Left ventricle myocardium inferior (tissue), 1 donor: ENCODE measurements at regions not wholly inside any gene's neighbourhood (a gene's known extent, or its start where the extent isn't known, plus 50 kb on each side); places are given as distances from the start of the nearest gene placed in this dataset.

Source experiments
- DNase-seq: peaks from one replicate; pipeline ENCODE4 v3.0.0-alpha.2; 2020
- H3K27ac ChIP-seq: fragments of 200-600 bp; replicated peaks from 2 replicates; pipeline ENCODE4 v1.8.0; 2021
- H3K27me3 ChIP-seq: fragments of 200-600 bp; 2 replicates; pipeline ENCODE4 v1.8.0; 2021; ENCODE audit warnings: low read depth
- H3K36me3 ChIP-seq: fragments of 200-600 bp; 2 replicates; pipeline ENCODE4 v1.8.0; 2021
- H3K4me1 ChIP-seq: fragments of 200-600 bp; 2 replicates; pipeline ENCODE4 v1.8.0; 2021
- H3K4me3 ChIP-seq: fragments of 200-600 bp; 2 replicates; pipeline ENCODE4 v1.8.0; 2021; ENCODE audit warnings: mild to moderate bottlenecking, moderate library complexity
- H3K9me3 ChIP-seq: fragments of 200-600 bp; replicated peaks from 2 replicates; pipeline ENCODE4 v1.8.0; 2021
- CTCF ChIP-seq: fragments of 200-600 bp; IDR thresholded peaks from 2 replicates; pipeline ENCODE4 v1.8.0; 2021; ENCODE audit warnings: antibody characterized with exemption, mild to moderate bottlenecking, borderline replicate concordance
- intact Hi-C: fragments of 100-400 bp; cut with micrococcal nuclease; formaldehyde crosslinking; loops from one replicate; pipeline ENCODE4 v1.11.0; 2022
- donor health status: DM: no; HTN: yes; CAD: no; lungs with severe emphysema.

GRCh38 chr5:68431186-68431585, 215.6 kb downstream of the PIK3R1 start:
- no peak overlapping the region for H3K27ac ChIP-seq
- intact Hi-C loops = no loop called here
- DNase-seq = no peak
- H3K27me3 ChIP-seq = no peaks in the 10 kb centered on the region
- H3K36me3 ChIP-seq = no peaks in the 10 kb centered on the region
- peaks cover 28% of the 10 kb centered on the region for H3K4me1 ChIP-seq
- TF ChIP-seq CTCF = no peak
- no peak overlapping the region for H3K4me3 ChIP-seq
- H3K9me3 ChIP-seq = no peaks in the 10 kb centered on the region

- no peak overlapping the region for H3K27ac ChIP-seq
- H3K4me3 ChIP-seq = no peak overlapping the region
- DNase-seq = no peak
- no peaks in the 10 kb centered on the region for H3K36me3 ChIP-seq
- H3K4me1 ChIP-seq = peaks cover 28% of the 10 kb centered on the region
- no peaks in the 10 kb centered on the region for H3K27me3 ChIP-seq
- no peak for TF ChIP-seq CTCF
- intact Hi-C loops = no loop called here
- H3K9me3 ChIP-seq = no peaks in the 10 kb centered on the region
Measured at GRCh38 chr5:68431601-68432337, 216.2 kb downstream of the PIK3R1 start.

GRCh38 chr5:68432682-68433081, 217.1 kb downstream of the PIK3R1 start:
- no peak overlapping the region for H3K27ac ChIP-seq
- intact Hi-C loops = no loop called here
- H3K36me3 ChIP-seq = no peaks in the 10 kb centered on the region
- no peaks in the 10 kb centered on the region for H3K9me3 ChIP-seq
- no peak overlapping the region for H3K4me3 ChIP-seq
- H3K27me3 ChIP-seq = no peaks in the 10 kb centered on the region
- DNase-seq = no peak
- no peak for TF ChIP-seq CTCF
- peaks cover 28% of the 10 kb centered on the region for H3K4me1 ChIP-seq

GRCh38 chr5:68433526-68433922, 218.0 kb downstream of the PIK3R1 start:
- no peaks in the 10 kb centered on the region for H3K36me3 ChIP-seq
- no peaks in the 10 kb centered on the region for H3K9me3 ChIP-seq
- peaks cover 28% of the 10 kb centered on the region for H3K4me1 ChIP-seq
- H3K27me3 ChIP-seq = no peaks in the 10 kb centered on the region
- no peak for DNase-seq
- H3K27ac ChIP-seq = peak overlapping the region; percentile 83
- no peak overlapping the region for H3K4me3 ChIP-seq
- no peak for TF ChIP-seq CTCF
- intact Hi-C loops = no loop called here

GRCh38 chr5:68433923-68434879, 218.6 kb downstream of the PIK3R1 start:
- intact Hi-C loops = no loop called here
- Histone ChIP-seq H3K4me3 (peak overlapping the region; percentile 48), H3K36me3 (no peaks in the 10 kb centered on the region), H3K4me1 (peaks cover 28% of the 10 kb centered on the region), H3K27me3 (no peaks in the 10 kb centered on the region), H3K9me3 (no peaks in the 10 kb centered on the region), H3K27ac (peak overlapping the region; percentile 83)
- TF ChIP-seq CTCF = no peak
- DNase-seq = peak; percentile 79
